WTC11 (cell line): ENCODE measurements at regions not wholly inside any gene's neighbourhood (a gene's known extent, or its start where the extent isn't known, plus 50 kb on each side); places are given as distances from the start of the nearest gene placed in this dataset.

Source experiments
- ATAC-seq: fragments of 200-7000 bp; cut with Tn5 transposase; 2 replicates; pipeline ENCODE4 v1.10.0; 2021; ENCODE audit warnings: mild to moderate bottlenecking, moderate library complexity
- CTCF ChIA-PET: fragments of 300-600 bp; sonication (Branson Sonifier 250); formaldehyde crosslinking; loops from one replicate; lab custom pipeline; 2021; ENCODE audit warnings: antibody characterized with exemption; lab: Charles Lee
- POLR2A ChIA-PET: fragments of 350-600 bp; sonication (Branson Sonifier 250); formaldehyde crosslinking; loops from one replicate; lab custom pipeline; 2021; ENCODE audit warnings: antibody characterized with exemption; lab: Charles Lee
- DNase-seq: peaks from one replicate; pipeline ENCODE4 v3.0.0; 2021; ENCODE audit warnings: low spot score
- H3K27ac Mint-ChIP-seq: 2 replicates; pipeline ENCODE4 v1.8.0; 2021; ENCODE audit warnings: mixed read lengths
- H3K27me3 Mint-ChIP-seq: 2 replicates; pipeline ENCODE4 v1.8.0; 2021; ENCODE audit warnings: low read depth, mild to moderate bottlenecking, moderate library complexity, mixed read lengths
- H3K36me3 Mint-ChIP-seq: 2 replicates; pipeline ENCODE4 v1.8.0; 2021; ENCODE audit warnings: mixed read lengths
- H3K4me1 Mint-ChIP-seq: 2 replicates; pipeline ENCODE4 v1.8.0; 2022; ENCODE audit warnings: mixed read lengths
- H3K4me3 Mint-ChIP-seq: 2 replicates; pipeline ENCODE4 v1.8.0; 2021; ENCODE audit warnings: mild to moderate bottlenecking, moderate library complexity, mixed read lengths
- H3K9me3 Mint-ChIP-seq: 2 replicates; pipeline ENCODE4 v1.8.0; 2021; ENCODE audit warnings: mixed read lengths
- ARID4B ChIP-seq: sonication (generic); formaldehyde crosslinking; IDR thresholded peaks from 2 replicates; pipeline ENCODE4 v1.8.0; 2023; ENCODE audit warnings: missing genetic modification reagents, mild to moderate bottlenecking, borderline replicate concordance
- CBFB ChIP-seq: sonication (generic); formaldehyde crosslinking; IDR thresholded peaks from 2 replicates; pipeline ENCODE4 v1.8.1; 2022; ENCODE audit warnings: mild to moderate bottlenecking, low read depth, missing genetic modification reagents
- HMGA2 ChIP-seq: fragments of 250-450 bp; sonication (Bioruptor Pico); IDR thresholded peaks from 2 replicates; pipeline ENCODE4 v1.4.0; 2021; ENCODE audit warnings: mild to moderate bottlenecking, moderate library complexity
- JUN ChIP-seq: sonication (generic); formaldehyde crosslinking; IDR thresholded peaks from 2 replicates; pipeline ENCODE4 v1.8.0; 2023; ENCODE audit warnings: mild to moderate bottlenecking, missing genetic modification reagents
- NFATC4 ChIP-seq: fragments of 250-450 bp; sonication (Bioruptor Pico); IDR thresholded peaks from 2 replicates; pipeline ENCODE4 v1.9.0; 2021; ENCODE audit warnings: mild to moderate bottlenecking
- NFE2L1 ChIP-seq: sonication (generic); formaldehyde crosslinking; IDR thresholded peaks from 2 replicates; pipeline ENCODE4 v1.8.1; 2023; ENCODE audit warnings: missing genetic modification reagents
- OVOL2 ChIP-seq: fragments of 250-450 bp; sonication (Bioruptor Pico); IDR thresholded peaks from 2 replicates; pipeline ENCODE4 v1.9.0; 2021; ENCODE audit warnings: mild to moderate bottlenecking, borderline replicate concordance
- RORB ChIP-seq: fragments of 250-450 bp; sonication (Bioruptor Pico); IDR thresholded peaks from 2 replicates; pipeline ENCODE4 v1.9.0; 2021; ENCODE audit warnings: mild to moderate bottlenecking
- TEAD1 ChIP-seq: sonication (generic); formaldehyde crosslinking; IDR thresholded peaks from 2 replicates; pipeline ENCODE4 v1.8.0; 2022; ENCODE audit warnings: mild to moderate bottlenecking, missing genetic modification reagents
- ZNF416 ChIP-seq: fragments of 250-450 bp; sonication (Bioruptor Pico); IDR thresholded peaks from 2 replicates; pipeline ENCODE4 v1.9.0; 2021; ENCODE audit warnings: mild to moderate bottlenecking, inconsistent platforms
- ZNF425 ChIP-seq: fragments of 250-450 bp; sonication (Bioruptor Pico); conservative IDR thresholded peaks from 2 replicates; pipeline ENCODE4 v1.9.0; 2021; ENCODE audit warnings: mild to moderate bottlenecking
- ZNF512 ChIP-seq: sonication (generic); formaldehyde crosslinking; IDR thresholded peaks from 2 replicates; pipeline ENCODE4 v1.8.1; 2022; ENCODE audit warnings: missing genetic modification reagents, borderline replicate concordance
- ZNF671 ChIP-seq: fragments of 250-450 bp; sonication (Bioruptor Pico); IDR thresholded peaks from 2 replicates; pipeline ENCODE4 v1.8.0; 2021; ENCODE audit warnings: mild to moderate bottlenecking
- TF ChIP-seq, protein P1 (sequence below): sonication (generic); formaldehyde crosslinking; IDR thresholded peaks from 2 replicates; pipeline ENCODE4 v1.8.1; 2023; ENCODE audit warnings: mild to moderate bottlenecking, missing genetic modification reagents, borderline replicate concordance
- TF ChIP-seq, protein P2 (sequence below): fragments of 200-600 bp; IDR thresholded peaks from 2 replicates; pipeline ENCODE4 v1.8.0; 2022; ENCODE audit warnings: antibody characterized with exemption
- TF ChIP-seq, protein P3 (sequence below): sonication (generic); formaldehyde crosslinking; IDR thresholded peaks from 2 replicates; pipeline ENCODE4 v1.8.1; 2023; ENCODE audit warnings: mild to moderate bottlenecking, missing genetic modification reagents, moderate library complexity

DNA sequence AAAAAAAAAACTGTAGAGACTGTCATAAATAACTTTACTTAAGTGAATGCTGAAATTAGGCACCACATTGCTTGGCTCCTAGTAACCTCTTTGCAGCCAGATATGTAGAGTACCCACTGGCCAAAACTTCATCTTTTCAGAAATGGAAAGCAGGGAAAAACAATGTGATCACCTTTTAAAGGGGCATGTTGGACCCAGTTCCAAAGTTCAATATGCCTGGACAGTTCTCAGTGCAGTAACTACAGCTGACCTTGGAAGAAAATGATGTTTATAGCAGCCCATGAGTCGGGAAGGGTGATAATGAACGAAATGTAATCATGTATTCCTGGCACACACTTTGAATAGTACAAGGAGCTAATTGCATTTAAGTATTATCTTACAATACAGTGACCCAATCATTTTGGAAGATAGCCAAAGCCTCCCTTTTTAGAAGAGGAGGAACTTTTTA, 93.6 kb upstream of the TAB2 start:
- no peak overlapping the region for H3K27ac Mint-ChIP-seq
- H3K36me3 Mint-ChIP-seq = no peaks in the 10 kb centered on the region
- no peaks in the 10 kb centered on the region for H3K9me3 Mint-ChIP-seq
- TF ChIP-seq ARID4B (CRISPR knock-in tag) (no peak), CBFB (no peak), HMGA2 (CRISPR knock-in tag) (no peak), JUN (CRISPR knock-in tag) (no peak), ZNF671 (no peak), NFATC4 (CRISPR knock-in tag) (no peak), NFE2L1 (CRISPR knock-in tag) (no peak), ZNF425 (CRISPR knock-in tag) (no peak), TEAD1 (CRISPR knock-in tag) (no peak)
- TF ChIP-seq, protein P1, sequence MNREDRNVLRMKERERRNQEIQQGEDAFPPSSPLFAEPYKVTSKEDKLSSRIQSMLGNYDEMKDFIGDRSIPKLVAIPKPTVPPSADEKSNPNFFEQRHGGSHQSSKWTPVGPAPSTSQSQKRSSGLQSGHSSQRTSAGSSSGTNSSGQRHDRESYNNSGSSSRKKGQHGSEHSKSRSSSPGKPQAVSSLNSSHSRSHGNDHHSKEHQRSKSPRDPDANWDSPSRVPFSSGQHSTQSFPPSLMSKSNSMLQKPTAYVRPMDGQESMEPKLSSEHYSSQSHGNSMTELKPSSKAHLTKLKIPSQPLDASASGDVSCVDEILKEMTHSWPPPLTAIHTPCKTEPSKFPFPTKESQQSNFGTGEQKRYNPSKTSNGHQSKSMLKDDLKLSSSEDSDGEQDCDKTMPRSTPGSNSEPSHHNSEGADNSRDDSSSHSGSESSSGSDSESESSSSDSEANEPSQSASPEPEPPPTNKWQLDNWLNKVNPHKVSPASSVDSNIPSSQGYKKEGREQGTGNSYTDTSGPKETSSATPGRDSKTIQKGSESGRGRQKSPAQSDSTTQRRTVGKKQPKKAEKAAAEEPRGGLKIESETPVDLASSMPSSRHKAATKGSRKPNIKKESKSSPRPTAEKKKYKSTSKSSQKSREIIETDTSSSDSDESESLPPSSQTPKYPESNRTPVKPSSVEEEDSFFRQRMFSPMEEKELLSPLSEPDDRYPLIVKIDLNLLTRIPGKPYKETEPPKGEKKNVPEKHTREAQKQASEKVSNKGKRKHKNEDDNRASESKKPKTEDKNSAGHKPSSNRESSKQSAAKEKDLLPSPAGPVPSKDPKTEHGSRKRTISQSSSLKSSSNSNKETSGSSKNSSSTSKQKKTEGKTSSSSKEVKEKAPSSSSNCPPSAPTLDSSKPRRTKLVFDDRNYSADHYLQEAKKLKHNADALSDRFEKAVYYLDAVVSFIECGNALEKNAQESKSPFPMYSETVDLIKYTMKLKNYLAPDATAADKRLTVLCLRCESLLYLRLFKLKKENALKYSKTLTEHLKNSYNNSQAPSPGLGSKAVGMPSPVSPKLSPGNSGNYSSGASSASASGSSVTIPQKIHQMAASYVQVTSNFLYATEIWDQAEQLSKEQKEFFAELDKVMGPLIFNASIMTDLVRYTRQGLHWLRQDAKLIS (CRISPR knock-in tag) = no peak
- TF ChIP-seq, protein P2, sequence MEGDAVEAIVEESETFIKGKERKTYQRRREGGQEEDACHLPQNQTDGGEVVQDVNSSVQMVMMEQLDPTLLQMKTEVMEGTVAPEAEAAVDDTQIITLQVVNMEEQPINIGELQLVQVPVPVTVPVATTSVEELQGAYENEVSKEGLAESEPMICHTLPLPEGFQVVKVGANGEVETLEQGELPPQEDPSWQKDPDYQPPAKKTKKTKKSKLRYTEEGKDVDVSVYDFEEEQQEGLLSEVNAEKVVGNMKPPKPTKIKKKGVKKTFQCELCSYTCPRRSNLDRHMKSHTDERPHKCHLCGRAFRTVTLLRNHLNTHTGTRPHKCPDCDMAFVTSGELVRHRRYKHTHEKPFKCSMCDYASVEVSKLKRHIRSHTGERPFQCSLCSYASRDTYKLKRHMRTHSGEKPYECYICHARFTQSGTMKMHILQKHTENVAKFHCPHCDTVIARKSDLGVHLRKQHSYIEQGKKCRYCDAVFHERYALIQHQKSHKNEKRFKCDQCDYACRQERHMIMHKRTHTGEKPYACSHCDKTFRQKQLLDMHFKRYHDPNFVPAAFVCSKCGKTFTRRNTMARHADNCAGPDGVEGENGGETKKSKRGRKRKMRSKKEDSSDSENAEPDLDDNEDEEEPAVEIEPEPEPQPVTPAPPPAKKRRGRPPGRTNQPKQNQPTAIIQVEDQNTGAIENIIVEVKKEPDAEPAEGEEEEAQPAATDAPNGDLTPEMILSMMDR = no peak
- DNase-seq (no peak), ATAC-seq (no peak)
- ChIA-PET CTCF (no interaction called here), POLR2A (no interaction called here)
- no peaks in the 10 kb centered on the region for H3K27me3 Mint-ChIP-seq
- no peak overlapping the region for H3K4me3 Mint-ChIP-seq
- H3K4me1 Mint-ChIP-seq = peaks cover 18% of the 10 kb centered on the region

GRCh38 chr6:149224399-149224798, 93.1 kb upstream of the TAB2 start:
- peaks cover 18% of the 10 kb centered on the region for H3K4me1 Mint-ChIP-seq
- no peak overlapping the region for H3K27ac Mint-ChIP-seq
- H3K27me3 Mint-ChIP-seq = no peaks in the 10 kb centered on the region
- H3K4me3 Mint-ChIP-seq = no peak overlapping the region
- DNase-seq (no peak), ATAC-seq (no peak)
- POLR2A ChIA-PET = no interaction called here
- H3K36me3 Mint-ChIP-seq = no peaks in the 10 kb centered on the region
- H3K9me3 Mint-ChIP-seq = no peaks in the 10 kb centered on the region
- CTCF ChIA-PET = no interaction called here
- TF ChIP-seq HMGA2 (CRISPR knock-in tag) (no peak), NFATC4 (CRISPR knock-in tag) (no peak), NFE2L1 (CRISPR knock-in tag) (no peak), OVOL2 (CRISPR knock-in tag) (no peak), RORB (CRISPR knock-in tag) (no peak), ZNF512 (no peak), ZNF416 (no peak)
- TF ChIP-seq, protein P3, sequence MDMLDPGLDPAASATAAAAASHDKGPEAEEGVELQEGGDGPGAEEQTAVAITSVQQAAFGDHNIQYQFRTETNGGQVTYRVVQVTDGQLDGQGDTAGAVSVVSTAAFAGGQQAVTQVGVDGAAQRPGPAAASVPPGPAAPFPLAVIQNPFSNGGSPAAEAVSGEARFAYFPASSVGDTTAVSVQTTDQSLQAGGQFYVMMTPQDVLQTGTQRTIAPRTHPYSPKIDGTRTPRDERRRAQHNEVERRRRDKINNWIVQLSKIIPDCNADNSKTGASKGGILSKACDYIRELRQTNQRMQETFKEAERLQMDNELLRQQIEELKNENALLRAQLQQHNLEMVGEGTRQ (CRISPR knock-in tag) = no peak
